ENCODE measurements at regions not wholly inside any gene's neighbourhood (a gene's known extent, or its start where the extent isn't known, plus 50 kb on each side); places are given as distances from the start of the nearest gene placed in this dataset.

GRCh38 chr4:127148165-127148564 is 484.6 kb upstream of the INTU start:
- in situ Hi-C loops (cut with MboI) (no loop called here), intact Hi-C loops (cut with micrococcal nuclease; ENCODE audit: unreplicated experiment) (no loop called here)
- Histone ChIP-seq H3K4me2 (ENCODE audit: control insufficient read depth, insufficient read depth) (no peak overlapping the region), H2AFZ (ENCODE audit: control insufficient read depth, low read depth, low read length) (no peak overlapping the region), H3K9ac (ENCODE audit: control insufficient read depth, insufficient read depth, low read length) (no peak overlapping the region), H3K79me2 (ENCODE audit: control insufficient read depth, insufficient read depth, low read length) (no peaks in the 10 kb centered on the region), H3K27me3 (replicated peaks in 1 of 2; ENCODE audit: control insufficient read depth in 2 of 2, insufficient read depth in 2 of 2, low read length in 1 of 2) (no peaks in the 10 kb centered on the region), H3K4me3 (no peak overlapping the region), H4K20me1 (ENCODE audit: control insufficient read depth, insufficient read depth) (no peaks in the 10 kb centered on the region), H3K4me1 (ENCODE audit: control insufficient read depth, insufficient read depth, low read length) (no peaks in the 10 kb centered on the region), H3K27ac (ENCODE audit: control insufficient read depth, insufficient read depth) (no peak overlapping the region), H3K36me3 (ENCODE audit: control insufficient read depth in 2 of 2, insufficient read depth in 2 of 2, low read length in 1 of 2) (no peaks in the 10 kb centered on the region), H3K9me3 (replicated peaks; ENCODE audit: control insufficient read depth, insufficient read depth, low read length) (no peaks in the 10 kb centered on the region)
- DNase-seq (ENCODE audit: low read depth, low spot score), result no peak
- ChIA-PET SMC1A (ENCODE audit: uncharacterized antibody, unreplicated experiment) (interaction anchor here (1.1 kb wide), 1 partner anchor 9 kb away, joined by 3 read pairs; no protein-coding TSS in a partner anchor), POLR2A (no interaction called here), CTCF (interaction anchor here (0.7 kb wide), 1 partner anchor 17 kb away, joined by 3 read pairs; no protein-coding TSS in a partner anchor), RAD21 (ENCODE audit: unreplicated experiment) (no interaction called here)
- no peak for TF ChIP-seq MEF2A (IDR thresholded peaks at IDR 0.05; ENCODE audit: insufficient read depth, low read depth, low read length)
- no peak for TF ChIP-seq SMC3 (IDR thresholded peaks at IDR 0.05; ENCODE audit: borderline replicate concordance, low read length)
- no peak for TF ChIP-seq DPF2 (IDR thresholded peaks at IDR 0.05)
- TF ChIP-seq JUNB (IDR thresholded peaks at IDR 0.05), result no peak
- no peak for TF ChIP-seq FOXM1 (IDR thresholded peaks at IDR 0.05; ENCODE audit: low read depth, low read length)
- TF ChIP-seq ZBTB4 (CRISPR knock-in tag; IDR thresholded peaks at IDR 0.05), result no peak
- no peak for TF ChIP-seq SMAD1 (IDR thresholded peaks at IDR 0.05; ENCODE audit: low read depth, partially characterized antibody)
- TF ChIP-seq SUZ12 (IDR thresholded peaks at IDR 0.05; ENCODE audit: unreplicated experiment), result no peak
- TF ChIP-seq IKZF1 (conservative IDR thresholded peaks at IDR 0.05), result no peak
- no peak for FAIRE-seq
- ATAC-seq, result no peak
- BruUV-seq (replicated peaks), result no TSS peak
